Left lung (tissue), 4 donors: ENCODE measurements at regions not wholly inside any gene's neighbourhood (a gene's known extent, or its start where the extent isn't known, plus 50 kb on each side); places are given as distances from the start of the nearest gene placed in this dataset.

Source experiments
- ATAC-seq: fragments of 200-7000 bp; cut with Tn5 transposase; one replicate; pipeline ENCODE4 v1.9.1; 2020; ENCODE audit warnings: moderate library complexity
- DNase-seq, 4 donors: peaks; one replicate each; pipeline ENCODE4 v3.0.0-alpha.2; 2013 to 2020
- H3K27ac ChIP-seq, 2 donors: fragments of 200-600 bp; sonication (generic) in 1 of 2; one replicate each; pipeline versions ENCODE4 v1.5.0 to v1.8.0; 2020 to 2021
- H3K27me3 ChIP-seq, 2 donors: fragments of 200-600 bp; sonication (generic) in 1 of 2; one replicate each; pipeline versions ENCODE4 v1.5.0 to v1.8.0; 2020 to 2021
- H3K36me3 ChIP-seq, 2 donors: fragments of 200-600 bp; sonication (generic) in 1 of 2; one replicate each; pipeline versions ENCODE4 v1.5.0 to v1.8.0; 2020 to 2021
- H3K4me1 ChIP-seq, 2 donors: fragments of 200-600 bp; one replicate each; pipeline ENCODE4 v1.8.0; 2021
- H3K4me3 ChIP-seq, 2 donors: fragments of 200-600 bp; sonication (generic) in 1 of 2; one replicate each; pipeline versions ENCODE4 v1.5.0 to v1.8.0; 2020 to 2021; ENCODE audit warnings: mild to moderate bottlenecking in 1 of 2
- H3K9me3 ChIP-seq, 2 donors: fragments of 200-600 bp; sonication (generic) in 1 of 2; one replicate each; pipeline versions ENCODE4 v1.5.0 to v1.8.0; 2020 to 2021
- CTCF ChIP-seq, 2 donors: fragments of 200-600 bp; sonication (generic) in 1 of 2; IDR thresholded peaks; one replicate each; pipeline versions ENCODE4 v1.5.0 to v1.8.0; 2021; ENCODE audit warnings: antibody characterized with exemption in 2 of 2
- intact Hi-C, 2 donors: fragments of 100-400 bp; cut with DNase I; formaldehyde crosslinking; loops; one replicate each; pipeline versions ENCODE4 v1.11.2 to v1.14.2; 2022
- donor health status: DM: no; HTN: yes; CAD: no.
- donor health status: DM: no; HTN: no; CAD: no.

GRCh38 chrY:21180921-21181320, 330.2 kb upstream of the RBMY1B start:
- intact Hi-C loops: no loop called here
- Histone ChIP-seq H3K36me3 (no peaks in the 10 kb centered on the region), H3K27ac (no peak overlapping the region), H3K9me3 (no peaks in the 10 kb centered on the region), H3K4me3 (no peak overlapping the region), H3K4me1 (no peaks in the 10 kb centered on the region), H3K27me3 (no peaks in the 10 kb centered on the region)
- ATAC-seq (no peak), DNase-seq (no peak)
- no peak for TF ChIP-seq CTCF (IDR thresholded peaks at IDR 0.05)

DNA sequence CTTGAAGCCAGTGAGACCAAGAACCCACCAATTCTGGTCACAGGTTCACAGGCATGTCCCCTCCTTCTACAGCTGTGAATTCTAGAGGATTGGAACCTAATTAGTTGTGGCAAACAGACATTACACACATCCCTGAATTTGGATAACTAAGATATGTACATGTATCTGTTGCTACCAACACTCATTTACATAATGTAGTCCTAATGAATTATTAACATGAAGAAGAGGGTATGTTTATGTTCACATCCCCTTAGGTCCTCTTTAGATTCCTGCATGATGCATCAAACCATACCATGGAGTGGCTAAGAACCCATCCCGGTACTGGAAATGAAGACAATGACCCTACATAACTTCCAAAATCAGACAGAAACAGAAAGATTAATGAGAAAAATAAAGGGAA, 326.9 kb upstream of the RBMY1B start:
- TF ChIP-seq CTCF (IDR thresholded peaks at IDR 0.05): no peak
- DNase-seq (no peak), ATAC-seq (no peak)
- no peaks in the 10 kb centered on the region for H3K4me1 ChIP-seq
- no peaks in the 10 kb centered on the region for H3K36me3 ChIP-seq
- intact Hi-C loops: no loop called here
- H3K27me3 ChIP-seq: no peaks in the 10 kb centered on the region
- no peak overlapping the region for H3K4me3 ChIP-seq
- no peak overlapping the region for H3K27ac ChIP-seq
- H3K9me3 ChIP-seq: no peaks in the 10 kb centered on the region

- no peak for DNase-seq
- no peaks in the 10 kb centered on the region for H3K36me3 ChIP-seq
- ATAC-seq: no peak
- H3K27me3 ChIP-seq: no peaks in the 10 kb centered on the region
- H3K4me3 ChIP-seq: no peak overlapping the region
- no peak for TF ChIP-seq CTCF (IDR thresholded peaks at IDR 0.05)
- H3K9me3 ChIP-seq: no peaks in the 10 kb centered on the region
- H3K4me1 ChIP-seq: no peaks in the 10 kb centered on the region
- intact Hi-C loops: no loop called here
- H3K27ac ChIP-seq: no peak overlapping the region
These were observed 325.6 kb upstream of the RBMY1B start for GRCh38 chrY:21185419-21186105.

DNA sequence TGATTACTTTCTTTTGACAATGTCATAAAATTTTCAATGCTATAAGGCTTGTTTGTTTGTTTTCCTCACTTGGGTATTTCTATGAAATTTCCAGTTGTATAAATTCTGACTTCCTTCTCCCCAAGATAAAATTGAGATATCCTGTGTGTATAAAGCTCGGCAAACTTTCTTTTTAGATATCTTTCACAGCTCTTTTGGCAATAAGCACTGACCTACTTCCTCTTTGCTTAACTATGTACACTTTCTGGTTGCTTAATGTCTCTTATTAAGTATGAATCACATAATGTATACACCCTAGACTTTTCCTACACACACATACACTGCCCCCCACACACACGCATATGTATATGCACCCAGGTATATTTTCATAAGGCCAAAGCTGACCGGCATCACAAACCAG, 318.4 kb upstream of the RBMY1B start:
- ATAC-seq: no peak

DNA sequence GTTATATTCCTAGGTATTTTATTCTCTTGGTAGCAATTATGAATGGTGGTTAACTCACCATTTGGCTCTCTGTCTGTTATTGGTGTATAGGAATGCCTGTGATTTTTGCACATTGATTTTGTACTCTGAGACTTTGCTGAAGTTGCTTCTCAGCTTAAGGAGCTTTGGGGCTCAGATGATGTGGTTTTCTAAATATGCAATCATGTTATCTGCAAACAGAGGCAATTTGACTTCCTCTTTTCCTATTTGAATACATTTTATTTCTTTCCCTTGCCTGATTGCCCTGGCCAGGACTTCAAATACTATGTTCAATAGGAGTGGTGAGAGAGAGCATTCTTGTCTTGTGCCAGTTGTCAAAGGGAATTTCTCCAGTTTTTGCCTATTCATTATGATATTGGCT, 310.9 kb upstream of the RBMY1B start:
- intact Hi-C loops: no loop called here
- no peaks in the 10 kb centered on the region for H3K36me3 ChIP-seq
- H3K4me3 ChIP-seq: no peak overlapping the region
- no peaks in the 10 kb centered on the region for H3K4me1 ChIP-seq
- no peak for TF ChIP-seq CTCF (IDR thresholded peaks at IDR 0.05)
- ATAC-seq (no peak), DNase-seq (no peak)
- no peaks in the 10 kb centered on the region for H3K9me3 ChIP-seq
- H3K27ac ChIP-seq: no peak overlapping the region
- H3K27me3 ChIP-seq: no peaks in the 10 kb centered on the region

More for the DNA sequence above, 318.4 kb upstream of the RBMY1B start:
- H3K4me1 ChIP-seq: no peaks in the 10 kb centered on the region
- H3K9me3 ChIP-seq: no peaks in the 10 kb centered on the region
- no peaks in the 10 kb centered on the region for H3K36me3 ChIP-seq
- no peak for DNase-seq
- no peak overlapping the region for H3K4me3 ChIP-seq
- no peaks in the 10 kb centered on the region for H3K27me3 ChIP-seq
- intact Hi-C loops: no loop called here
- H3K27ac ChIP-seq: peak overlapping the region in 1 of 2 donors; percentile 73
- no peak for TF ChIP-seq CTCF (IDR thresholded peaks at IDR 0.05)
